Anterior cingulate cortex (tissue), 58 donors: ENCODE measurements at regions not wholly inside any gene's neighbourhood (a gene's known extent, or its start where the extent isn't known, plus 50 kb on each side); places are given as distances from the start of the nearest gene placed in this dataset.

Source experiments
- DNase-seq, 58 donors: peaks; one replicate each; lab custom pipeline; 2025; lab: John Stamatoyannopoulos, UW

DNA sequence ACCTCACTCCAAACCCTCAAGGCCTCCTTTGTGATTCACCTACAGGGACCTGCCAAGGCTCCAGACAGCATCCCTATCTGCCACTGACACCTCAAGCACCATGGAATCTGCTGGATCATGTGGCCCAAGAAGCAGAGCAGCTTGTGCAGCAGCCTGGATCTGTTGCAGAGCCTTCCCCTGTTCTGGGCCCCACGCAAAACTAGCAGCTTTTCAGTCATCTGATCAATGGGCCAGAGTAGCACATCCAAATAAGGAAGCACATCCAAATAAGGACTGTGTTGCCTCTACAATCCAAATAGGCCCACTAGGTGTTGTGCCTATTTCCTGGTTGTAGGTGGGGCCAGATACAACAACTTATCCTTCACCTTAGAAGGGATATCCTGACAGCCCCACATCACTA is 97.1 kb upstream of the GNAO1 start:
- DNase-seq: no peak

DNA sequence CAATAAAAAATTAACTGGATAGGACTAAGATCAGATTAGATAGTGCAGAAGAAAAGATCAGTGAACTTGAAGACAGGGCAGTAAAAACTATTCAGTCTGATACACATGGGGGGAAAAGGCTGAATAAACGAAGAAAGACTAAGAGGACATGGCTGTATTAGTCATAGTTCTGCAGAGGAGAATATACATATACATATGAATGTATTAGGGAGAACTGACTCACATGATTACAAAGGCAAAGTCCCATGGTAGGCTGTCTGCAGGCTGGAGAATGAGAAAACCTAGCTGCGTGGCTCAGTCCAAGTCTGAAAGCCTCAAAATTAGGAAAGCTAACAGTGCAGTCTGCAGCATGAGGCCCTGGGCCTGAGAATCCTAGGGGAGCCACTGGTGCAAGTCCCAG is 98.2 kb upstream of the GNAO1 start:
- DNase-seq: no peak

DNA sequence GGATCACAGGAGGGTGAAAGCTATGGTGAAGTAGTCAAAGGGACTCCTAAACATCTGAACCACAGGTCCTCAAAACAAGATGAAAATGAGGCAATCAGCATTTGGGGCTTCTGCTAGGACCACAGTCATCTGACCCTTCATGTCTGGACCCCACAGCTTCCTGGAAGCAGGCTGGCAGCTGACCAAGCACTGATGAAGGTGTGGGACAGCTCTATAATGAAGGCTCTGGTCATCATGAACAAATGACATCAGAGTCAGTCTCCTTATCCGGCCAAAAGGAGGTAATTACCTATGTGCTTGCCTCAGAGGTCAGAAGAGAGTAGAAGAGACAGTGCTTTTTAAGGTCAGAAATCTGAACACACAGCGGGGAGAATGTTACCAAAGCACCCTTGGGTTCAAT is 101.2 kb upstream of the GNAO1 start:
- DNase-seq: no peak

DNA sequence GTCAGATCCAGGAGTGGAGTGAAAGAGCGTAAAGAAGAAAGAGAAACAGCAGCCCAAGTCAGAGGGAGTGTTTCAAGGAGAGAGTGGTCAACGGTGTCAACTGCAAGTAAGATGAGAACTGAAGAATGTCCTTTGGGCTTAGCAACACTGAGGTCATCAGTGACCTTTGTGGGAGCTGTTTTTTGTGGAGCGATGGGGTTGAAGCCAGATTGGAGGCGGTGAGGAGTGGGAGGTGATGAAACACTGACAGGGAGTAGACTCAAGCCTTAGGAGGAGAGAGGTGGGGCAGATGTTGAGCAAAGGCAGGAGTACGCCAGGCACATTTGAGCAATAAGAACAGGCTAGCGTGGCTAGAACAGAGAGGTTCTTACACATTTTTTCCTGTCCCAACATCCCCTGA is 103.7 kb upstream of the GNAO1 start:
- no peak for DNase-seq

DNA sequence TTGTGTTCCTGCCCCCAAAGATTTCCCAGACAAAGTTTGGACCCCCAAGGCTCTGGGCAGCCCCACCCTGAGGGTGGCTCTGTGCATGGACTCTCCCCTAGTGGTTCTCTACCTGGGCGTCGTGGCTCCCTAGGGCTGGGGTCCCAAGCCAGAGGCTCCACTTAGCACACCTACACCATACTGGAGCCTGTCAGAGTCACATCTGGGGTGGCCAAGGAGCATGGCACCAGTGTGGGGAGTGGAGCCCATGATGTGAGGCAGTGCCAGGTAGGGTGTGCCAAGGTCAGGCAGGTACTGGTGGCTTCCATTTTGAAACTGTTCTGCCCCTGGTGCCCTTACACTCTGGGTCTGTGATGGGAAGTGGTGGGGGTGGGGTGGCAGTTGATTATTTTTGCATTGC is 109.9 kb upstream of the GNAO1 start:
- DNase-seq: no peak

DNA sequence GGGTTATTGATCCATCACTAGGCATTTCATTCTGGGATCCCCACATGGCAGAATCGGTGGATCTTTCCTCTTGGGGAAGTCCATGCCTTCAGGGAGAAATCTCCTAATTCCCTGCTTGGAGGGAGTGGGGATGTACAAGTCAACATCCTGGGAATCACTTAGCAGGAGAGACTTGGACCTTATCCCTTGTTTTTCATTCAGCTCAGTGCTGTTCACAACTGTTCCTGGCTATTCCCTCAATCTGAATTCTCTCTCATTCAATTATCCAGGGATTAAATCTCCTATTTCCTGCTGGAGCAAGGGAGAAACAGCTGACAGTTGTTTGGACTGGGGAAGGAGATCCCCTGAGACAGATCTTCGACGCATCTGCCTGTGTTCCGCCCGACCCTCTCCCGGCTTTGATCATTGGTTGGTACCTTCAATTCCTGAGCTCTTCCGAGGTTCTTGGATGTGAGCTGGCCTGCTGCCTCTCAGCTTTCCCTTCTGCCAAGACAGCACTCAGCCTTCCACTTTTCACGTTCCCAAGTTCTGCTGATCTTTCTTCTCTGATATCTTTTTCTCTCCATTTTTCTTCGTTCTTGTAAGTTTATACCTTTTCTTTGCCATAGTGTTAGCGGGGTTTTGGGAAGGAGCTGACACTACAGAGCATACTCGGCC is 115.4 kb upstream of the GNAO1 start:
- DNase-seq: no peak

DNA sequence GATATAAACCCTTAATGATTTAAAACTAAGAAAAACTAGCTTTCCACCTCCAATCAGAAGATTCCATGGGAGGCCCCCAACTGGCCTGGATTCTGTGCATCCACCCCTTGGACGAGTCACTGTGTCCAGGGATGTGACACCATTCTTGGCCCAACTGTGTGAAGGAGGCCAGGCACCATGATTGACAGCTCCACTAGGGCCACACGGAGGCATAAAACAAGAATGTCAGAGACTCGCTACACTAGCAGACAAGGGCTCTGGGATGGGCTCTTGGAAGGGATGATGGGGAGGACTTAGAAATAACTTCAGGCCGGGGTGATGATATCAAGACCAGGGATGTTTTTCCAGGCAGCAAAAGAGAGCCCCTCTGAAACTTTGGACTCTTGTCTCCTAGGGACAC is 117.8 kb upstream of the GNAO1 start:
- DNase-seq: no peak

DNA sequence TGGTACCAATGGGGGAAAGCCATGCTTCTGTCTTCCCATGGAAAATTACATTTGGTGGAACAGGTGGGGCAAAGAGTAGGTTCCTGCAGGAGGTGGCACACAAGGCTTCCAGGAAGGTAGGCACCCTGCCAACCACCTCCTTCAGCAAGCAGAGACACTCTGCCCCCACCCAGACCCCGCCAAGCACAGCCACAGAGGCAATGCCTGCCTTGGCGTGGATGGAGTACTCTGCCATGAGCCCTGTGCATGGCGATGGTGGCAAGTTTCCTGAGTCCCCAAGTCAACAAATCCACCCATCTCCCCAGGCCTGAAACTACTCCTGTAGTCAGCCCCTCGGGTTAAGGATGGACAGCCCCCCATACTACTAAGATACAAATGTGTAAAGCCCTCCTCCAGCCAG is 119.2 kb upstream of the GNAO1 start:
- DNase-seq: no peak

DNA sequence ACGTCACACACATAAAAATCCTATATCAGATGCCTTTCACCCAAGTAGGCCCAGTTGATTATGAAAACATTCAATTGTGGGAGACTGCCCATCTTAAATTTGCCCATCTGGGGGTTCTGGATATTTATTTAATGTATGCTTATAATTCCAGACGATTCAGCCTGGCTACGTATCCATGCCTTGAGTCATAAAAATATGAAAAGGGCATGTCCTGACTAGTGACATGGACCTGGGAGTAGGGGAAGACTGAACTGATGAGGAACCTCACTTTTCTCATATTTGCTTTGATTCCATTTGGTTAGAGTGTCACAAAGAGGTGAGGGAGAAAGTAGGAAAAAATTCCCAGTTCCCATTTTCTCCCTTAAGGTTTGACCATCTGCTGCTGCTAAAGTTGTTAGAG is 122.5 kb upstream of the GNAO1 start:
- no peak for DNase-seq

DNA sequence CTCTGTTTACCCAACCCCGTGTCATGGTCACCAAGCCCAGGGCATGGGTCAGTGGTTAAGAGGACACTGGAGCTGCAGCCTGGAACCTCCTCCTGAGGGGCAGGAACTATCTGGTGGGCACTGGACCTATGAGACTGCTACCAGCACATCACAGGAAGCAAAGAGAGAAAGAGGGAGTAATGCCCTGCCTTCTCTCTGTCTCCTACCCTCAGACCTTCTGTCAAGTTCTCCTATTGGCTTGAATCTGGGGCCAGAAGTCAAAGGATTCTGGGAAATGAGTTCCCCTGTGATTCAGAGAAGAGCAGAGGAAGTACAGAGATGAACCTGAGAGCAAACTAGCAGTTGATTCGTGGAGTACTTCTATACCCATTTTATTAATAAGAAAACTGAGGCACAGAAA is 123.0 kb upstream of the GNAO1 start:
- no peak for DNase-seq

DNA sequence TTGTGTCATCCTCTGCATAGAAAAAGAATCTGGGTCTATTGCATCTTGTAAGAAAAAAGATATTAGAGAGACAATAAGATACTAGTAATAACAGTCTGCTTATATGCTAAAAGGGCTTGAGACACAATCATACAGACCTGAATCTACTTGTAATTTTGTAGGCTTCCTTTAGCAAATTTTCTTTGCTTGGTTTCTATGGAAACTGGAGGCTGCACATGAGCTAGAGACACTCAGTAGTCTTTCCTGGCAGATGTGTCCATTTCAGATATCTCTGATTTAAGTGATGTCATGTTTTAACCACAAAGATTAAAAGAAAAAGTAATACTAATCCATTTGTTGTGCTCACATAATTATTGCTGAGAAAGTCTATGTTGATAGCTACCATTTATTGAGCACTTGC is 123.9 kb upstream of the GNAO1 start:
- DNase-seq: peak in 1 of 58 donors; percentile 16

DNA sequence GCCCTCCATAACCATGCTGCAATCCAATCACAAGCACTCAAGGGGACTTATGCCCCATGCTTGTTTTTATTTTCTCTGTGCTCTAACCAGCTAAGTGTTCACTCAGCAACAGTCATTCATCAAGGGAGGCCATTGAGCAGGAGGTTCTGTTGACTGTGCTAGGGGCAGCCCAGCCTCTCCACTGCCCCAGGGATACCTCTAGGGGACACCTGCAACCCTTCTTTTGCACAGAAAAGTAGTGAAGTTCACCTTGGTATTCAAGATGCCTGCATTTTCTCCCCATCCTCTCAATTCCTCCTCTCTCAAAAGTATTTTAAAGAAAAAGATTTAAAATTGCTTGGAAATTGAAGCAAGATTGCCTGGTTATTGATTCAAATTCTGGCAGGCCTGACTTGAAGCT is 124.7 kb upstream of the GNAO1 start:
- DNase-seq: no peak

DNA sequence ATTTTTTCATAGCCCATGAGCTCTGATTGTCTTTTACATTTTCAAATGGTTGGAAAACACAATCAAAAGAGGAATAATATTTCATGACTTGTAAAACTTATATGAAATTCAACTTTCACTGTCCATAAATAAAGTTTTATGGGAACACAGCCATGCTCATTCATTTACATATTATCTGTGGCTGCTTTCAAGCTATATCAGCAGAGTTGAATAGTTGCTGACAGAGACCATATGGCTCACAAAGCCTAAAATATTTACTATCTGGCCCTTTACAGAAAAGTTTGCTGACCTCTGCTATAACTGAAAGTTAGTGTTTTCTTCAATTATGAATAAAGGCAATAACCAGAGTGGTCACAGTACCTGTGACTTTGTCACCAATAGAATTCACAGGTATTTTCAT is 128.2 kb upstream of the GNAO1 start:
- no peak for DNase-seq

DNA sequence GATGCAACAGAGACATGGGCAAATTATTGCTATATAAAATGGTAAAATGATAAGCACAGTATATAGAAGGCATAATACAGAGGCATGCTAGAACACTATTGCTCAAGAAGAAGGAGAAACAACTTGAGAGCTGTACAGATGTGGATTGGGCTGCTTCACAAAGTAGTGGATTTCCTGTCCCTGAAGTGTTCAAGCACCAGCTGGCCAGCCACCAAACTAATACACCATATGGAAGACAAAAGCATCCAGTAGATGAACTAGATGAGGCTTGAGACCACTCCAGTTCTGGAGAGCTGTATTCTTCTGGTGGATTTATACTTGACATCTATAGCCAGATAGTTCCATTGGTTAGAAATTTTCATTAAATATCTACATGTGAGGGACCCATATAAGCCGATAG is 134.1 kb upstream of the GNAO1 start:
- no peak for DNase-seq

DNA sequence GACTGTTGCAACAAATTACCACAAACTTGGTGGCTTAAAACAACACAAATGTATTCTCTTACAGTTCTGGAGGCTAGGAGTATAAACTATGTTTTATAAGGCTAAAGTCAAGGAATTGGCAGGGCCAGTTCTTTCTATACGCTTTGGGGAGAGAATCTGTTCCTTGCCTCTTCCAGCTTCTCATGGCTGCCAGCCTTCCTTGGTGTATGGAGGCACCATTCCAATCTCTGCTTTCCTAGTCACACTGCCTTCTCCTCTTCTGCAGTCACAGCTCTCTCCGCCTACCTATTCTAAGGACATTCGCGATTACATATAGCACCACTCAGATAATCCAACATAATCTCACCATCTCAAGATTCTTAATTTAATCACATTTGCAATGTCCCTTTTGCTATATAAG is 140.4 kb upstream of the GNAO1 start:
- peak in 2 of 58 donors; percentile 2 for DNase-seq

DNA sequence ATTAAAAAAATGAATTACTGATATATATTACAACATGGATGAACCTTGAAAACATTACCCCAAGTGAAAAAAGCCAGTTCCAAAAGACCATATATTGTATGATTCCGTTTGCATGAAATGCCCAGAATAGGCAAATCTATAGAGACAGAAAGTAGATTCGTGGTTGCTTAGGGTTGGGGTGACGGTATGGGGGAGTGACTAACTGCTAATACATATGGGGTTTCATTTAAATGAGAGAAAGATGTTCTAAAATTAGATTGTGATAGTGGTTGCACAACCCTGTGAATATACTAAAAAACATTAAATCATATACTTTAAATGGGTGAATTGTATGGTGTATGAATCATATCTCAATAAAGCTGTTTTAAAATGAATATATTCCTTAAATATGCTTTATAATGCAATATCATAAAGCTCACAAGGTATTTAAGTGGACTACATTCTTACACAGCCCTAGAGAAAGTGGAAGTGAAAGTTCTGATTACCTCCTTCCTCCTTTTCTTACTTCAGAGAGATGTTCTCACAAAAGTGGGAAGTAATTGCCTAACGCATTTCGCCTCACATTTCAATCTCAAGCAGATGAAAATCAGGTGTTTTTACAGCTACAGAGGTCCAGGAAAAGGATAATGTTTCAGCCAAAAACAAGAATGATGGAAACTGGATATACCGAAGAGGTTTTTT is 142.7 kb upstream of the GNAO1 start:
- DNase-seq: no peak

DNA sequence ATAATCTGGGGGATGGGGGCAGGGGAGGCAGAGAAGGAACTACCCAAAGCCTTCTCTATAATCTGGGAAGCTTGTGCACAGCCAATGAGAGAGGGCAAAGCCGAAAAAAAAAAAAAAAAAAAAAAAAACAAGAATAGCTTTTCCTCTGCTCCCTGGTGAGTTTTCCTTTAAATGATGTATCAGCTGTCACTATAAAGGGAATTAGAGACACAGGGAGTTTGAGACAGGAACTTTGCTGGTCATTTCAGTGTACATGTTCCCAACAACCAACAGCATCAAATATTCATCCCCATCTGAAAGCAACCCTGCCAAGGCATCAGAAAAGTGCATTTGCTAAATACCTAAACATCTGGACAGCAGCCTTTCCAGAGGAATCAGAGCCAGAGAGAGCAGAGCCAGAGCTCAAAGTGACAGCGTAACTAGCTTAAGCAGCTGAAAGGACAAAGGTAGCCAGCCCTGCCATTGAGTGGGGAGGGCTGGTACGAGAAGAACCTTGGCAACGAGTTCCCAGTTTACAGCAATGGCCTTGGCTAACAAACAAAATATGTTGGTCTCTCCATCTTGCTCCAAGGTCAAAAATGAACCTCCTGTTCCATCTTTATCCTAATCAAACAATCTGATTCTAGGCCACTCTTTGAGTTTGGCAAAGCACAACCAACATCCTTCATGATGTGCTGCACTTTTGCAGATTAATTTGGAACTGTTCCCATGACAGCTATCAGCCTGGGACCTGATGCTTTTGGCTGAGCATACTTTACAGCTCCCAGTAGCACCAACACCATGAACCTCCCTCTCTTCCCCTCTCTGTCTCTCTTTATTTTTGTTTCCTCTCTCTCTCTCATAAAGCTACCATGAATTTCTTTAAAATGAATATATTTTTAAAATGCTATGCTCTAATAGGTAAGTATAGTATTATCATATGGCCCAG is 143.7 kb upstream of the GNAO1 start:
- peak in 8 of 58 donors; percentile 2 to 38 (median 10) for DNase-seq

DNA sequence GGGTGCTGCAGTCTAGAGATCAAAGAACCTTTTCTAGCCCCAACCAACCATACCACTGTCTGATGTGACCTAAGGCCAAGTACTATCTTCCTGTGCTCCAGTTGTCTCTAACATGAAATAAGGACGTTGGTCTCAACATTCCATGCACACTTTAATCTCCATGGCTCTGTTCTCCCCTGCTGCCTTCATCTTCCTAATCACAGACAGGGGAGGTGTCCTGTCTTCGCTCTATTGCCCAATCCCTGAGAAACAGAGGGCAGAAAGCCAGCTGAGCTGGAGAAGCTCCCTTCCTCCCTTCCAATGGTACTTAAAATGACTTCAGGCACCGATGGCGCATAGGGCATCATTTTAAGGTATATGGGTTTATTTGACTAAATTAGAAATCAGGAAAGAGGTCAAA is 148.9 kb upstream of the GNAO1 start:
- no peak for DNase-seq

DNA sequence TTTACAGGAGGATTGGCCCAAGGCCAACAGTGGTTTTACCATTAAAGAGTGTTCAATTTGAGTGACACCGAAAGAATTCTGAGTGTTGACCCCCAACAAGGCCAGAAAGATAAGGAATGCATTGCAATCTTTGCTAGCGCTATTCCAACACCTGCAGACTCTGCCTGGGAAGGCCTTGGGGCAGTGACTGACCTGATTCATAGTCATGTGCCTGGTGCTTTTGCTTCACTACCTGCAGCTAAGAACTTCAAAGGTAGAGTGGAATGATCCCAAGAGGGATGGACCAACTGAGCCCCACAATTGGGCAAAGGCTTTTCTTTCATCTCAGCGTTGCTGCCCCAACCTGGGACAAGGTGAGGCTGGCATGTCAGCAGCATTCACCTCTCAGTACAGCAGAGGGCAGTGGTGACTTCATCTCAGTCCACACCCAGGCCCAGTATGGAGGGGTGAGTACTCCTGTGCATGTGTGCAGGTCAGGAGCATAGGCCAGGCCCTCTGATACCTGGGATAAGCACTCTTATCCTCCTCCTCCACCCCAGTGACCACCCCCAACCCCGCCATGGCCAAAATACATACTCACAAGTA is 149.6 kb upstream of the GNAO1 start:
- peak in 6 of 58 donors; percentile 1 to 9 (median 3) for DNase-seq

DNA sequence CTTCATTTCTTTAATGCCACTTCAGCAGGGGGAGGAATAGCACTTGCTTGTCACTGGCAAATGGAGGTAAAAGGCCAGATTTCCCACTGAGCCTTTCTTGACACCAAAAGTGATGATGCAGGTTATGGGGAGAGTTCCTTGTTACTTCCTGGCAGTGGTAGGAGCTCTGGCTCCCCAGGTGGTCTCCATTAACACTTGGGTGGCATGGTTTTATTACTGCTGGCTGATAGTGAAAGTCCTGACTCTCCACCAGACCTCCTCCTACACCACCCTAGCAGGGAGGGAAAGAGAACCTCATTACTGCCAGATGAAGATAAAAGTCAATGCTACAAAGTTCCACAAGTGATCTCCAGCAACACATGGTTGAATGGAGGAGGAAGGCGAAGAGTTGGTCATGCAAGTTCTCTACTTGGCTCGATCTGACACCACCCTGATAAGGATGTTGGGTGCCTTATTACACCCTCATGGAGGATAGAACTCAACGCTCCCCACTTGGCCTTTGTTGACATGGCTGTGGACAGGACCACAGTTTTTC is 152.7 kb upstream of the GNAO1 start:
- no peak for DNase-seq

DNA sequence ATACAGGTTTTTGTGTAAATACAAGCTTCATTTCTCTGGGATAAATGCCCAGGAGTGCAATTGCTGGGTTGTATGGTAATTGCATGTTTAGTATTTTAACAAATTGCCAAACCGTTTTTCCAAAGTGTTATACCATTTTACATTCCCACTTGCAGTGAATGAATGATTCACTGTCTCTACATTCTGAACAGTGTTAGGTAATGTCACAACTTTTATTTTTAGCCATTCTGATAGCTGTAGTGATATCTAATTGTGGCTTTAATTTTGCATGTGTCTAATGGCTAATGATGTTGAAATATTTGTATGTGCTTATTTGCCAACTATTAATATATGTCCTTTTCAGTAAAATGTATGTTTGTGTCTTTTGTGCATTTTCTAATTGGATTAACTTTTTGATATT is 156.9 kb upstream of the CES5A start:
- no peak for DNase-seq
